ENCODE measurements at regions not wholly inside any gene's neighbourhood (a gene's known extent, or its start where the extent isn't known, plus 50 kb on each side); places are given as distances from the start of the nearest gene placed in this dataset.
"Not testable (repeated sequence)": the region's sequence is repeated elsewhere in the genome, so short reads cannot be mapped to it uniquely, and the experiment has no call there.

DNA sequence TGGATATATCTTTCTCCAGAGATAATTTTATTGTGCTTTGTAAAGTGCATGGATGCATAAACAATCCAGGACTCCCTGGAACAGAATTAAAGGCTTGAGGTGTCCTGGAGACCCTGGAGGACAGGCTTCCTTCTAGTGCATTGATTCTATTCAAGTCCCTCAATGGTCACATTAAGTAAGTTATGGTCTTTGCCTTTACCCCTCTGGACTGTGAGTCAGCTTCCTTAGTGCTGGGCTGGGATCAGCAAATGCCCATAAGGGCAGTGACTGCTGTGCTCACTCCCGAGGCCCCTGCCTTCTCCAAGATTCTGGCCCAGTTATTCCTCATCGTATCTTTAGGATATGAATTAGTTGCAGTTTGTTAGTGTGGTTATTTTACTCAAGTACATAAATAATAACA lies 178.7 kb upstream of the PRSS58 start:
- DNase-seq = no peak

DNA sequence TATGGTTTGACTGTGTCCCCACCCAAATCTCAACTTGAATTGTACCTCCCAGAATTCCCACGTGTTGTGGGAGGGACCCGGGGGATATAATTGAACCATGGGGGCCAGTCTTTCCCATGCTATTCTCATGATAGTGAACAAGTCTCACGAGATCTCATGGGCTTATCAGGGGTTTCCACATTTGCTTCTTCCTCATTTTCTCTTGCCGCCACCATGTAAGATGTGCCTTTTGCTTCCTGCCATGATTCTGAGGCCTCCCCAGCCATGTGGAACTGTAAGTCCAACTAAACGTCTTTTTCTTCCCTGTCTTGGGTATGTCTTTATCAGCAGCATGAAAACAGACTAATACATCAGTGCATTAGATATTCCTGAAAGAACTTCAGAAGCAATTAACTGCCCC lies 177.7 kb upstream of the PRSS58 start:
- not testable (repeated sequence) for DNase-seq

DNA sequence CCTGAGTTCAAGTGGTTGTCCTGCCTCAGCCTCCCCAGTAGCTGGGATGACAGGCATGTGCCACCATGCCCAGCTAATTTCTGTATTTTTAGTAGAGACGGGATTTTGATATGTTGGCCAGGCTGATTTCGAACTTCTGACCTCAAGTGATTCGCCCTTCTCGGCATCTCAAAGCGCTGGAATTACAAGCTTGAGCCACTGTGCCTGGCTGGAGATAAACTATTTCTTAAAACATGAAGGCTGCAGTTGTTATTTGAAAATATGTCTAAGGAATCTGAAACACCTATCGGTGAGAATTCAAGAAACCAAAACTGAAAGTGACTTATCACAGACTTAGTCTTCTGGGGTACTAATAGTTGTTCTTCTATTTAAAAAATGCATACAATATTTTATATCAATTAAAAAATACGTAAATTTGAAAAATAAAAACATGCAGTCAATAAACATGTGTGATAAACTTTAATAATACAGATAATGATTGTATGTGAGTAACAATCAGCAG lies 176.9 kb upstream of the PRSS58 start:
- DNase-seq = no peak

DNA sequence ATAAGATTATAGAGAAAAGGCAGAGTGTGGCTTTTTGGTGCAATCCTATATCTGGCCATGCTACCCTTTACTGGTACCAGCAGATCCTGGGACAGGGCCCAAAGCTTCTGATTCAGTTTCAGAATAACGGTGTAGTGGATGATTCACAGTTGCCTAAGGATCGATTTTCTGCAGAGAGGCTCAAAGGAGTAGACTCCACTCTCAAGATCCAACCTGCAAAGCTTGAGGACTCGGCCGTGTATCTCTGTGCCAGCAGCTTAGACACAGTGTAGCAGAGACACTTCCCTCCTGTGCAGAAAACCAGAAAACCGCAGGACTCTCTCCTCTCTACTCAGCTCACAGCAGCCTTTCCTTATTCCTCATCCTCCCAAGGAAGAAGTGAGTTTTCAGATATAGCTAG lies 176.3 kb upstream of the PRSS58 start:
- DNase-seq = not testable (repeated sequence)

DNA sequence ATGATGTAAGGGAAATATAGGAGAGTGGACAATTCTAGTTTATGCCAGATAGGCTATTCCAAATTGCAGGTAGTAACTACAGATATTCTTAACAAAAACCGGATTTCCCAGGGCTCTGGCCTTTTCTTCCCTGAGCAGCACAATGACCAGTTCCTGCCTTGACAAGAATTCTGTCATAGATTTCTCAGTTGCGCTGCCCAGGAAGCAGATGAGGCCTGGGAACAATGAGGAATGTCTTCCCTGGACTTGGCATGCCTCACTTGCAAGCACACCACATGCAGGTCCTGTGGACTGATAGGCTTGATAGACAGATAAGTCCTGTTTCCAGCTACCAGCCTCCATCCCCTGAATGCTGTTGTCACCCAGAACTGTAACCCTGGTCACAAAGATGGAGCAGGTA lies 174.5 kb upstream of the PRSS58 start:
- no peak for DNase-seq

DNA sequence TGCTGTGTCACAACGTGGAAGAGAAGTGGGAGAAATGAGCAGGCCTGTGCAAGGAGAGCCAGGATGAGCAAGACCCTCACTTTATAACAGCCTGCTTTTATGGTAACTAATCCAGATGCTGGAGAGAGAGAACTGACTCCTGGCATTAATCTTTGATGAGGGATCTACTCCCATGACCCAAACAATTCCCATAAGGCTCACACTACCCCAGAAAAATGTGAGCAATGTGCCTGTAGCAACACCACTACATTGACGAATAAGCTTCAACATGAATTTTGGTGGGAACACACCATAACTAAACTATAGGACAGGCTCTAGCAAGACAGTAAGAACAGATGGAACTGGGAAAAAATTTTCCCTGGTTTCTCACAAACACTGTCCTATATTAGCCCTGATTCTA lies 173.6 kb upstream of the PRSS58 start:
- no peak for DNase-seq

DNA sequence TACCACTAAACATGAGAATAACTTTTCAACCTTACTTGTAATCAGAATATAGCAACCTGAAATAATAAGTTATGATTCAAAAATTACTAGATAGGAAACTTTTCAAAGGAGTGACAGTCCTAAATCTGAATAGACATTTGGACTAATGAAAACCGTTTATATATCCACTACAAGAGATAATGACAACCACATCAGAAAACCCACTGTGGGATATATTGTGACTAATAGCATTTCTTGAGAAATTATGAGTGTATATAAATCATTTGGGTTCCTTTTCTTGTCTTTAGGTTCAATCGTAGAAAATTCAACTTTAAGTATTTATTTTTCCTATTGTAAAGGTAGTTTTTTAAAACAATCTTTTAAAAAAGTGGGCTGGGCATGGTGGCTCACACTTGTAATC lies 170.2 kb upstream of the PRSS58 start:
- no peak for DNase-seq

DNA sequence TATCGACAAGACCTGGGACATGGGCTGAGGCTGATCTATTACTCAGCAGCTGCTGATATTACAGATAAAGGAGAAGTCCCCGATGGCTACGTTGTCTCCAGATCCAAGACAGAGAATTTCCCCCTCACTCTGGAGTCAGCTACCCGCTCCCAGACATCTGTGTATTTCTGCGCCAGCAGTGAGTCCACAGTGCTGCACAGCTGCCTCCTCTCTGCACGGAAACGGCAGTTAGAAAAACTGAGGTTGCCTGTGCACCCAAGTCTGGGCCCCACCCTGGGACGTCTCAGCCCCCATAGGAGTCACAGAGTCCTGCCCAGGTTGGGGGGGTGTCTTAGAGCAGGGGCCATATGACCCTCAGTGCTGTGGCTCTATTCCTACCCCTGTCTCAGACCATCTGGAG lies 167.4 kb upstream of the PRSS58 start:
- no peak for DNase-seq

DNA sequence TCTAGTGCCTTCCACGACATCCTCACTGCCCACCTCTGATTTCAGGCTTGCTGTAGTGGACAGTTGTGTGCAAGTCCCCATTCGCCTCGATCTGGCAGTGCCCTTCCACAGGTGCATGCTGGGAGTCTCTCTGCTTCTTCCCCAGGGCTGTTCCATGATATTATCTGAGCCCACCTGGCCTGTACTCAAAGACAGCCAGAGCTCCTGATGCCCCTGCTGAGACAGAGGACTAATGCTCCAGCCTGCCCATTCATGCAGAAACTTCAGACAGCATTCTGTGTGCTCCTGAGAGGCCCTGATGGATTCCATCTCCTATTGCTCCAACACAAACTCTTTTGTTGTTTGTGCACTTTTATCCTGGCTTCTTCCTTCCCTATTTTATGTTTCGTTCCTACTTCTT lies 164.8 kb upstream of the PRSS58 start:
- no peak for DNase-seq

DNA sequence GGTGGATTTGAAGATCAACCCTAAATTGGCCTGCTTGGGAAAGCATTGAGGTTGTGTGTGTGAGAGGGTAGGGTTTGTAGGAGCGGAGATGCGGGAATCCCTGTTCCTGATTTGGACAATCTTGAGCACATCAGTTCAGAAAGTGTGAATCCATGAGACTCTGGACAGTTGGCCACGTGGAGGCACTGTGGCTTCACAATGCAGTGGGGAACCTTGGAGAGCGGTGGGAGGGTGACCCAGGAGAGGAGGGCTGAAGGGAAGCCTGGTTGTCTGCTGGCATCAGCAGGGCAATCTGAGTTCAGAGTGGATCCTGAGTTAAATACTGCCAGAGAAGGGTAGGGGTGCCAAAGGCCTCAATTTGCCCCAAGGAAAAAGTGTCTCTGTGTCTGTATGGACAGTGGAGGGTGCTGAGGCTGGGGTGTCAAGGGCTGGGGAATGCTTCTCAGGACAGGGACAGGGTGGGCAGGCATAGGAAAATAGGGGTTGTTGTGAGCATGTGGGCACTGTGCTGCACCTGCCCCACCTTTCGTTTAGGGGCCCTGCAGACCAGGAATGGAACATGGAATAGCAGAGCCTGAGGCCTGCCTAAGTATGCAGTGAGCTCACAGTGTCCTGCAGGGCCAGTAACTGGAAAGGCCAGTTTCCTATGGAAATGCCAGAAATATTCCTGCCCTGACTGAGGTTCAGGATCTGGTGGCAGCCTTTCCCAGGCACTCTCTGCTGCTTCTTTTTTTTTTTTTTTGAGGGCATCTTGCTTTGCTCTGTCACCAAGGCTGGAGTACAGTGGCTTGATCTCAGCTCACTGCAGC lies 162.9 kb upstream of the PRSS58 start:
- no peak for DNase-seq

DNA sequence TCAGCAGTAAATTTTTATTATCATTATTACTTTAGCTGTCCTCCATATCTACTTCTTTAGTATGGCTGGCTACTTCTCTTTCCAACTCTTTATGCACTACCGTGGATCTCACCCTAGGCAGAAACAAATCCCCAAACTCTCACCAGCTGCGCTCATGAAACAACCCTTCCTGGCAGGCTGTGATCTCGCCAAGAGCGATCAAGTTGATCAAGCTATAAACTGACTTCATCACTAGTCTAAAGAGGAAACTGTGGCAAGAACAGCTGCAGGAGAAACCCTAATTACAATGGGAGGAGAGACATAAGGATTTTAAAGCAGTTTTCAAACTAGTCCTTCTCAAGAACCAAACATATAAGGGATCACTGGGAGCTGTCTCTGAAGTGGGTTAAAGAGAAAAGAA lies 160.5 kb upstream of the PRSS58 start:
- DNase-seq = no peak

DNA sequence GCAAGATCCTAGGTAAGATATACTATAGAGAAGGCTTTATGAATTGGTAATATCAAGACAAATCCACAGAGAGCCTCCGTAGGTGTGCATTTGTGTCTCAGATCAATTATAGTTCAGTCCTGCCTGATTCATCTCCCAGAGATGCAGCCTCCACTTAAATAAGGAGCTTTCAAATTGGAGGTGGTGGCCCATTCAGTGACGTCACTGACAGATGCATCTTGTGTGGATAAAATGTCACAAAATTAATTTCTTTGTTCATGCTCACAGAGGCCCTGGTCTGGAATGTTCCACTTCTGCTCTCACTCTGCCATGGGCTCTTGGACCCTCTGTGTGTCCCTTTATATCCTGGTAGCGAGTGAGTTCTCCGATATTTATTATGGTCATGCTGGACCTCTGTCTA lies 157.1 kb upstream of the PRSS58 start:
- no peak for DNase-seq

DNA sequence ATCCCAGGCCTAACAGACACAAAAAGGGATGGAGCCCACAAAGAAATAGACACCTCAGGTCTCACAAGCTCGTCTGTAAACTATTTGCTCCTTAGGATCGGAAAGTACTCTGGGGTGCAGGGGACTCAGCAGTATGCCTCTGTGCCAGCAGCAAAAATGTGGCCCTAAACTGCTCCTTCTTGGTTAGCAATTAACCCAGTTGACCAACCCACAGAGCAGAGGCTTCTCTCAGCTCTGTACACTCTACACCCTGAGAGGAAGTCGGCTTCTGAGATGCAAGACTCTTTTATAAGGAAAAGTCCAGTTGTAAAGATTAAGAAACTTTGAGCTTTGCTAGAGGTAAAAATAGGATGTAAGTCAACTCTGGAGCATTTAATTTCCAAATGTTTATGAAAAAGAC lies 156.3 kb upstream of the PRSS58 start:
- no peak for DNase-seq

DNA sequence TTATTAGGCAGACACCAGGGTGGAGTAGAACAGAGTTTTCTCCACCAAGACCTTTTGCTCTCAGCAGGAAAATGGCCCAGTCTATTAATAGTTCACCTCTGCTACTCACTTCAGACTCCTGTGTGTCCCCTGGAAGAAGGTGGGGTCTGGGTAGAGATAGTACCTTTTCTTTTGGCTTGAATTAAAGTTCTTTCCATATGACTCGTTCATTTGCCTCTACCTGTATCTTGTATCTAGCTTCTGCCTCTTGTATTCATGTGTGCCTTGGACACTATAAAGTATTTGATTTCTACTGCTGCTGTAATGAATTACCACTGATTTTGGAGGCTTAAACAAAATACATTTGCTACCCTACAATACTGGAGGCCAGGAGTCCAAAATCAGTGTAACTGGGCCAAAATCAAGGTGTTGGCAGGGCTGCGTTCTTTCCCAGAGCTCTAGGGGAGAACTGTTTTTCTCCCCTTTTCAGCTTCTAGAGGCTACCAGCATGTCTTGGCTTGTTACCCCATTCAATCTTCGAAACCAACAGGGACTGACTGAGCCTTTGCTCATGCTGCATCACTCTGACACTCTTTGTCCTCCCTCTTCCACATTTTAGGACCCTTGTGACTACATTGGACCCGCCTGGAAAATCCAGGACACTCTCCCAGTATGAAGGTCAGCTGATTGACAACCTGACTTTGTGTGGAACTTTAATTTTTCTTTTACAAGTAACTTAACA lies 155.6 kb upstream of the PRSS58 start:
- DNase-seq = no peak

DNA sequence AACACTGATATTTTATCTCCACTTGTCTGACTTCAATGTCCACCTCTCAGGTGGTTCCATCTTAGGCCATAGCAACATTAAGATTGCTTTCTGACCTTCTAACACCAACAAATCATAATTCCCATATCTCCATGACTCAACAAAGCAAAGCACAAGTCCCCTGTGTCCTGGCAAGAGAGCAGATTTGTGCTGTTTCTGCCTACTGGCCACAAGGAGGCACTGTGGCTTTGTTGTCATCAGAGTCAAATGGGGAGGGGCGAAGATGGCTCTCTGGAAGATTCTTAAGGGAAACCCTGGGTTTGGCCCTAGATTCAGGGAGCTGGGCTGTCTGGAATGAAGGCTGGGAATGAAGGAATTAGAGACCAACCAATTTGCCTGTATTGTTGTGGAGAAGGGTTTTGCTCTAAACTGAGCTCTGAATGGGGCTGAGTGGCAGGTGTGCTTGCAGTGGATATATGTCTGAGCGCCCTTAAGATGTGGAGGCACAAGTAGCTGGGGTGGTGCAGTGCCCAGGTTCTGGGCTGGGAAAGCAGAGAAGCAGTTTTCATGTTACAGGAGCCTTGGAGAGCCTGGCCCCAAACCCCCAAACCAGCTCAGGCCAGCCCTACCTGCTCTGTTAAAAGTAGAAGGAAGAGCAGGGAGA lies 154.8 kb upstream of the PRSS58 start:
- peak in 1 of 2 donors; percentile 21 for DNase-seq

DNA sequence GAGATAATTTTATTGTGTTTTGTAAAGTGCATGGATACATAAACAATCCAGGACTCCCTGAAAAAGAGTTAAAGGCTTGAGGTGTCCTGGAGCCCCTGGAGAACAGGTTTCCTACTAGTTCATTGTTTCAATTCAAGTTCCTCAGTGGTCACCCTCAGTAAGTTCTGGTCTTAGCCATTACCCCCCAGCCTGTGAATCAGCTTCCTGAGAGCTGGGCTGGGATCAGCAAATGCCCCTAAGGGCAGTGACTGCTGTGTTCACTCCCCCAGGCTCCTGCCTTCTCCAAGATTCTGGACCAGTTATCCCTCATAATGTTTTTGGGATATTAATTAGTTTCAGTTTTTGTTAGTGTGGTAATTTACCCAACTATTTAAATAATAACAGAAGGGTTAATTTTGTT lies 151.6 kb upstream of the PRSS58 start:
- no peak for DNase-seq

DNA sequence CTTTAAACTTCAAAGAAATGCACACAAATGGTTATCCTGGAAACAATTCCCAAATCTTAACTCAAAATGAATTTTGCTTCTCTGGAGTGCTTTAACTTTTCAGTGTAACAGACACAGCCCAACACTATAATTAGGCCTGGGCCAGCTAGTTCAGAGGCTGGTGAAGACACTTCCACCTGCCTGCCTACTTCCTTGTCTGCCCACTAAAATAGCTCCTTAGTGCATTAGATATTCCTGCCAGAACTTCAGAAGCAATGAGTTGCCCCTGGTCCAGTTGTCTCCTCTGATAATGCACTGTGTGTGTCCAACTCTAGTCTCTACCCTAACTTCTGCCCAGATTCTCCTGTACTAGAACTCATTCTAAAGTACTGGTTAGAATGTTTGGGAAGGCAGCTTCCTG lies 150.9 kb upstream of the PRSS58 start:
- DNase-seq = no peak

DNA sequence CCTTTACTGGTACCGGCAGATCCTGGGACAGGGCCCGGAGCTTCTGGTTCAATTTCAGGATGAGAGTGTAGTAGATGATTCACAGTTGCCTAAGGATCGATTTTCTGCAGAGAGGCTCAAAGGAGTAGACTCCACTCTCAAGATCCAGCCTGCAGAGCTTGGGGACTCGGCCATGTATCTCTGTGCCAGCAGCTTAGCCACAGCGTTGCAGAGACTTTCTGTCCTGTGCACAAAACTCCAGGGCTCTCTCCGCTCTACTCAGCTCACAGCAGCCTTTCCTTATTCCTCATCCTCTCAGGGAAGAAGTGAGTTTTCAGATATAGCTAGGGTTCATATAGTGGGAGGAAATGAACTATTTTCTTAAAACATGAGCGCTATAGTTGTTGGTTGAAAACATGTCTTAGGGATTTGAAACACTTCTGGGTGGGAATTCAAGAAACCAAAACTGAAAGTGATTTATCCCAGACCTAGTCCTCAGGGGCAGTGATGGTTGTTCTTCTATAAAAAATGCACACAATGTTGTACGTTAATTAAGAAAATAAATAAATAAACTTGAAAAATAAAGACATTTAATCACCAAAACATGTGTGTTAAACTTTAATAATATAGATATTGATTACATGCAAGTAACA lies 150.2 kb upstream of the PRSS58 start:
- no peak for DNase-seq

DNA sequence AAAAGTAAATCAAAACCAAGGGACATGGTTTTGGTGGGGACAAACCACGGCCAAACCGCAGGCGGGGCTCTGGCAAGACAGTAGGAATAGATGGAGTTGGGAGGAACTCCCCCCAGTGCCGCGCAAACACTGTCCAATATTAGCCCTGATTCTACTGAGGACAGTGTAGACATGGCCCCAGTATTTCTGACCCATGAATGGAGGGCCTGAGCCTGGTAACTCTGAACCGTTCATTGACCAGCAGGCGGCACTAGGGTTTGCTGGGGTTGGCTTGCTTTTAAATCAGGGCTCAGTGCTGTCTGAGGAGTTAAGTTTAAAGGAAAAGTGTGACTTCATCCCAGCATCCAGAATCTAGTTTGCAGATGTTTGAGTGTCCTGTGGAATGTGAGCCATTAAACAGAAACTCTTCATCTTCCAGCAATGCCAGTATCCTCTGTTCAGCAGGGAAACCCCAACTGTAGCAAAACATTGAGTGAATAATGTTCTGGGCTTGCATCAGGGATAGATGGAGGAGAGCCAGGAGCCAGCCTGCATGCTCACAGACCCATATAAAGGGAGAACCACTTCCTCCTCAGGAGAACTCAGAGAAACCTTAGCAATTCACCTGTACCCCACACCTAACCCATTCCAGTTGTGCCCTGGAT lies 147.4 kb upstream of the PRSS58 start:
- DNase-seq = no peak

DNA sequence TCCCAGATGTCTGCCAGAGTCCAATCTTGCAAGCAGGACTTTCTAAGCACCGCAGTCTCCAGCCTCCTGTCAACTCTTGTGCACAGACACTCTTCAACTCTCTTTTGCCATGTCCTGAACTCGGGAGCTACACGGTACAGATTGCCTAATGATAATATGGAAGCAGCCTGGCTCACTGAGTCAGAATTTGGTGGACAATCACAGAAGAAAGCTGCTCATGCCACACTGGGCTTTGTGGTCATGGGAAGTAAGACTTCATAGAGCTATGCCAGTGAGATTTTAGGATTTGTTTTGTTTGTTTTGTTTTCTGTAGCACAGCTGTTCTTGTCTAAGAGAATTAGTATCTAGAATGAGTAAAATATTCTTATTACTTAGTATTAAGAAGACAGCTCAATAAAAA lies 144.1 kb upstream of the PRSS58 start:
- DNase-seq = no peak

DNA sequence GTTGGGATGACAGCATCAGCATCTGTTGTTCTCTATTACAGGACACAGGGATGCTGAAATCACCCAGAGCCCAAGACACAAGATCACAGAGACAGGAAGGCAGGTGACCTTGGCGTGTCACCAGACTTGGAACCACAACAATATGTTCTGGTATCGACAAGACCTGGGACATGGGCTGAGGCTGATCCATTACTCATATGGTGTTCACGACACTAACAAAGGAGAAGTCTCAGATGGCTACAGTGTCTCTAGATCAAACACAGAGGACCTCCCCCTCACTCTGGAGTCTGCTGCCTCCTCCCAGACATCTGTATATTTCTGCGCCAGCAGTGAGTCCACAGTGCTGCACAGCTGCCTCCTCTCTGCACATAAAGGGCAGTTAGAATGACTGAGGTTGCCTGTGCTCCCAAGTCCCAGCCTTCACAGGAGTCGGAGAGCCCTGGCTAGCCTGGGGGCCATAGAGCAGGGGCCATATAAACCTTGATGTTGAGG lies 142.2 kb upstream of the PRSS58 start:
- no peak for DNase-seq

DNA sequence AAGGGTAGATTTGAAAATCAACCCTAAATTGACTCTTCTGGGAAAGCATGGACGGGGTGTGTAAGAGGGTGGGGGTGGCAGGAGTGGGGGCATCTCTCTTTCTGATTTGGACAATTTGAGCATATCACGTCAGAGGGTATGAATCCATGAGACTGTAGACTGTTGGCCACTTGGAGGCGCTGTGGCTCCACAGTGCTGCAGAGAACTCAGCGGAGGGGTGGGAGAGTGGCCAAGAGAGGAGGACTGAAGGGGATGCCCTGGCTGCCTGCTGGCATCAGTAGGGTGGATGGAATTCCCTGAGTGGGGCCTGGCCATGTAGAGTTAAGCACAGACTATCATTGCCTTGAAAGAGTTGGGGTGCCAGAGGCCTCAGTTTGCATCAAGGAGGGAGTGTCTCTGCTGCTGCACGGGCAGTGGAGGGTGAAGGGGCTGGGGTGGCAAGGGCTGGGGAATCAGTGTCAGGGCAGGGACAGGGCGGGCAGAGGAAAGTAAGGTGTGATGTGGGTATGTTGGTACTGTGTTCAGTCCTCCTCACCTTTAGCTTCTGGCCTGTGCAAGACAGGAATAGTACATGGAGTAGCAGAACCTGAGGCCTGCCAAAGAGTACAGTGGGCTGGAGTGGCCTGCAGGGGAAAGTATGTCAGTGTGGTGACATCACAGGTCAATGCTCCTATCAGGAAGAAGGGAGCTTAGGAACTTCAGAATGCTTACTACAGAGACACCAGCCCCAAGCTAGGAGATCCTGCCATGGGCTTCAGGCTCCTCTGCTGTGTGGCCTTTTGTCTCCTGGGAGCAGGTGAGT lies 133.5 kb upstream of the PRSS58 start:
- no peak for DNase-seq

All from hippocampal formation (tissue), 2 donors.